ENCODE measurements at regions not wholly inside any gene's neighbourhood (a gene's known extent, or its start where the extent isn't known, plus 50 kb on each side); places are given as distances from the start of the nearest gene placed in this dataset.

- no peak for DNase-seq
These were observed 51.7 kb upstream of the RTL1 start for GRCh38 chr14:100955201-100955600.

- no peak for DNase-seq
These were observed 59.0 kb upstream of the RTL1 start for GRCh38 chr14:100962494-100962893.

- DNase-seq, result no peak
These were observed 61.8 kb upstream of the RTL1 start for GRCh38 chr14:100965296-100965695.

GRCh38 chr14:100967178-100967577, 63.7 kb upstream of the RTL1 start:
- DNase-seq, result no peak

- no peak for DNase-seq
These were observed 64.4 kb upstream of the RTL1 start for GRCh38 chr14:100967930-100968329.

GRCh38 chr14:100972118-100972897, 68.8 kb upstream of the RTL1 start:
- DNase-seq, result no peak

- DNase-seq, result no peak
These were observed 72.1 kb upstream of the RTL1 start for GRCh38 chr14:100975671-100976070.

- DNase-seq, result no peak
These were observed 75.6 kb upstream of the RTL1 start for GRCh38 chr14:100979079-100979478.

- no peak for DNase-seq
These were observed 76.3 kb upstream of the RTL1 start for GRCh38 chr14:100979780-100980179.

GRCh38 chr14:100980823-100981222, 77.3 kb upstream of the RTL1 start:
- no peak for DNase-seq

GRCh38 chr14:100981809-100982208, 78.3 kb upstream of the RTL1 start:
- no peak for DNase-seq

GRCh38 chr14:100982353-100982752, 78.8 kb upstream of the RTL1 start:
- no peak for DNase-seq

- no peak for DNase-seq
These were observed 79.2 kb upstream of the RTL1 start for GRCh38 chr14:100982762-100983161.

GRCh38 chr14:100983710-100984109, 80.2 kb upstream of the RTL1 start:
- no peak for DNase-seq

GRCh38 chr14:100988011-100988410, 84.5 kb upstream of the RTL1 start:
- no peak for DNase-seq

- DNase-seq, result no peak
These were observed 84.9 kb upstream of the RTL1 start for GRCh38 chr14:100988411-100988900.

GRCh38 chr14:100988956-100989355, 85.4 kb upstream of the RTL1 start:
- no peak for DNase-seq

- no peak for DNase-seq
These were observed 86.4 kb upstream of the RTL1 start for GRCh38 chr14:100989924-100990323.

GRCh38 chr14:100994082-100994481, 90.6 kb upstream of the RTL1 start:
- no peak for DNase-seq

- no peak for DNase-seq
These were observed 91.3 kb upstream of the RTL1 start for GRCh38 chr14:100994756-100995330.

GRCh38 chr14:101000711-101001250, 97.3 kb upstream of the RTL1 start:
- DNase-seq, result no peak

GRCh38 chr14:101001311-101002069, 98.0 kb upstream of the RTL1 start:
- DNase-seq, result no peak

GRCh38 chr14:101002738-101003137, 99.2 kb upstream of the RTL1 start:
- DNase-seq, result no peak

- DNase-seq, result no peak
These were observed 100.7 kb upstream of the RTL1 start for GRCh38 chr14:101004176-101004575.

All from COR-L47 (cell line).